ENCODE measurements at regions not wholly inside any gene's neighbourhood (a gene's known extent, or its start where the extent isn't known, plus 50 kb on each side); places are given as distances from the start of the nearest gene placed in this dataset.
"Not testable (repeated sequence)": the region's sequence is repeated elsewhere in the genome, so short reads cannot be mapped to it uniquely, and the experiment has no call there.

- Histone ChIP-seq H3K9me3 (ENCODE audit: control insufficient read depth in 5 of 5, low read length in 5 of 5) (no peaks in the 10 kb centered on the region), H3K36me3 (ENCODE audit: control insufficient read depth in 5 of 5, insufficient read depth in 5 of 5, low read length in 5 of 5) (no peaks in the 10 kb centered on the region), H3K27ac (ENCODE audit: low read depth, low read length) (no peak overlapping the region), H3K4me3 (ENCODE audit: low read depth in 1 of 5, low read length in 5 of 5) (no peak overlapping the region), H3K4me1 (ENCODE audit: control insufficient read depth in 5 of 5, insufficient read depth in 5 of 5, low read length in 5 of 5) (no peaks in the 10 kb centered on the region), H3K27me3 (ENCODE audit: control insufficient read depth in 5 of 5, insufficient read depth in 4 of 5, low read length in 5 of 5) (no peaks in the 10 kb centered on the region), H3K9ac (ENCODE audit: low read length in 5 of 5) (no peak overlapping the region)
Observed at GRCh38 chr3:59364496-59364895, 314.7 kb upstream of the CFAP20DC start.

- not testable (repeated sequence) for H3K4me3 ChIP-seq (ENCODE audit: low read depth in 1 of 5, low read length in 5 of 5); H3K9me3 ChIP-seq (ENCODE audit: control insufficient read depth in 5 of 5, low read length in 5 of 5); H3K27ac ChIP-seq (ENCODE audit: low read depth, low read length); H3K36me3 ChIP-seq (ENCODE audit: control insufficient read depth in 5 of 5, insufficient read depth in 5 of 5, low read length in 5 of 5); H3K27me3 ChIP-seq (ENCODE audit: control insufficient read depth in 5 of 5, insufficient read depth in 4 of 5, low read length in 5 of 5); H3K4me1 ChIP-seq (ENCODE audit: control insufficient read depth in 5 of 5, insufficient read depth in 5 of 5, low read length in 5 of 5); H3K9ac ChIP-seq (ENCODE audit: low read length in 5 of 5)
Observed at GRCh38 chr3:59360312-59360711, 310.5 kb upstream of the CFAP20DC start.

GRCh38 chr3:59341459-59341858 lies 291.6 kb upstream of the CFAP20DC start:
- Histone ChIP-seq H3K36me3 (ENCODE audit: control insufficient read depth in 5 of 5, insufficient read depth in 5 of 5, low read length in 5 of 5) (no peaks in the 10 kb centered on the region), H3K4me3 (ENCODE audit: low read depth in 1 of 5, low read length in 5 of 5) (no peak overlapping the region), H3K27ac (ENCODE audit: low read depth, low read length) (no peak overlapping the region), H3K9me3 (ENCODE audit: control insufficient read depth in 5 of 5, low read length in 5 of 5) (no peaks in the 10 kb centered on the region), H3K4me1 (ENCODE audit: control insufficient read depth in 5 of 5, insufficient read depth in 5 of 5, low read length in 5 of 5) (no peaks in the 10 kb centered on the region), H3K27me3 (ENCODE audit: control insufficient read depth in 5 of 5, insufficient read depth in 4 of 5, low read length in 5 of 5) (no peaks in the 10 kb centered on the region), H3K9ac (ENCODE audit: low read length in 5 of 5) (no peak overlapping the region)

GRCh38 chr3:59339818-59340217 lies 290.0 kb upstream of the CFAP20DC start:
- H3K27me3 ChIP-seq (ENCODE audit: control insufficient read depth in 5 of 5, insufficient read depth in 4 of 5, low read length in 5 of 5) = no peaks in the 10 kb centered on the region
- H3K27ac ChIP-seq (ENCODE audit: low read depth, low read length) = no peak overlapping the region
- peaks cover 0 to 4% (median 0%) of the 10 kb centered on the region in 5 donors for H3K4me1 ChIP-seq (ENCODE audit: control insufficient read depth in 5 of 5, insufficient read depth in 5 of 5, low read length in 5 of 5)
- no peak overlapping the region for H3K9ac ChIP-seq (ENCODE audit: low read length in 5 of 5)
- H3K4me3 ChIP-seq (ENCODE audit: low read depth in 1 of 5, low read length in 5 of 5) = no peak overlapping the region
- H3K36me3 ChIP-seq (ENCODE audit: control insufficient read depth in 5 of 5, insufficient read depth in 5 of 5, low read length in 5 of 5) = no peaks in the 10 kb centered on the region
- no peaks in the 10 kb centered on the region for H3K9me3 ChIP-seq (ENCODE audit: control insufficient read depth in 5 of 5, low read length in 5 of 5)

- H3K9ac ChIP-seq (ENCODE audit: low read length in 5 of 5) = no peak overlapping the region
- no peak overlapping the region for H3K27ac ChIP-seq (ENCODE audit: low read depth, low read length)
- no peaks in the 10 kb centered on the region for H3K27me3 ChIP-seq (ENCODE audit: control insufficient read depth in 5 of 5, insufficient read depth in 4 of 5, low read length in 5 of 5)
- H3K9me3 ChIP-seq (ENCODE audit: control insufficient read depth in 5 of 5, low read length in 5 of 5) = no peaks in the 10 kb centered on the region
- H3K4me3 ChIP-seq (ENCODE audit: low read depth in 1 of 5, low read length in 5 of 5) = no peak overlapping the region
- H3K36me3 ChIP-seq (ENCODE audit: control insufficient read depth in 5 of 5, insufficient read depth in 5 of 5, low read length in 5 of 5) = no peaks in the 10 kb centered on the region
- peaks cover 0 to 9% (median 0%) of the 10 kb centered on the region in 5 donors for H3K4me1 ChIP-seq (ENCODE audit: control insufficient read depth in 5 of 5, insufficient read depth in 5 of 5, low read length in 5 of 5)
Observed at GRCh38 chr3:59338934-59339333, 289.1 kb upstream of the CFAP20DC start.

GRCh38 chr3:59335338-59335737 lies 285.5 kb upstream of the CFAP20DC start:
- H3K4me1 ChIP-seq (ENCODE audit: control insufficient read depth in 5 of 5, insufficient read depth in 5 of 5, low read length in 5 of 5) = peaks cover 0 to 9% (median 0%) of the 10 kb centered on the region in 5 donors
- H3K4me3 ChIP-seq (ENCODE audit: low read depth in 1 of 5, low read length in 5 of 5) = no peak overlapping the region
- no peaks in the 10 kb centered on the region for H3K9me3 ChIP-seq (ENCODE audit: control insufficient read depth in 5 of 5, low read length in 5 of 5)
- no peak overlapping the region for H3K27ac ChIP-seq (ENCODE audit: low read depth, low read length)
- no peaks in the 10 kb centered on the region for H3K36me3 ChIP-seq (ENCODE audit: control insufficient read depth in 5 of 5, insufficient read depth in 5 of 5, low read length in 5 of 5)
- no peaks in the 10 kb centered on the region for H3K27me3 ChIP-seq (ENCODE audit: control insufficient read depth in 5 of 5, insufficient read depth in 4 of 5, low read length in 5 of 5)
- no peak overlapping the region for H3K9ac ChIP-seq (ENCODE audit: low read length in 5 of 5)

GRCh38 chr3:59334585-59334984 lies 284.8 kb upstream of the CFAP20DC start:
- Histone ChIP-seq H3K9ac (ENCODE audit: low read length in 5 of 5) (no peak overlapping the region), H3K27ac (ENCODE audit: low read depth, low read length) (no peak overlapping the region), H3K4me1 (ENCODE audit: control insufficient read depth in 5 of 5, insufficient read depth in 5 of 5, low read length in 5 of 5) (peaks cover 0 to 9% (median 0%) of the 10 kb centered on the region in 5 donors), H3K36me3 (ENCODE audit: control insufficient read depth in 5 of 5, insufficient read depth in 5 of 5, low read length in 5 of 5) (no peaks in the 10 kb centered on the region), H3K9me3 (ENCODE audit: control insufficient read depth in 5 of 5, low read length in 5 of 5) (no peaks in the 10 kb centered on the region), H3K27me3 (ENCODE audit: control insufficient read depth in 5 of 5, insufficient read depth in 4 of 5, low read length in 5 of 5) (no peaks in the 10 kb centered on the region), H3K4me3 (ENCODE audit: low read depth in 1 of 5, low read length in 5 of 5) (no peak overlapping the region)

GRCh38 chr3:59327376-59327808 lies 277.6 kb upstream of the CFAP20DC start:
- H3K4me3 ChIP-seq (ENCODE audit: low read depth in 1 of 5, low read length in 5 of 5) = no peak overlapping the region
- no peaks in the 10 kb centered on the region for H3K4me1 ChIP-seq (ENCODE audit: control insufficient read depth in 5 of 5, insufficient read depth in 5 of 5, low read length in 5 of 5)
- H3K9ac ChIP-seq (ENCODE audit: low read length in 5 of 5) = no peak overlapping the region

GRCh38 chr3:59326246-59327024 lies 276.6 kb upstream of the CFAP20DC start:
- Histone ChIP-seq H3K27ac (ENCODE audit: low read depth, low read length) (no peak overlapping the region), H3K4me3 (ENCODE audit: low read depth in 1 of 5, low read length in 5 of 5) (no peak overlapping the region), H3K4me1 (ENCODE audit: control insufficient read depth in 5 of 5, insufficient read depth in 5 of 5, low read length in 5 of 5) (no peaks in the 10 kb centered on the region), H3K36me3 (ENCODE audit: control insufficient read depth in 5 of 5, insufficient read depth in 5 of 5, low read length in 5 of 5) (no peaks in the 10 kb centered on the region), H3K9me3 (ENCODE audit: control insufficient read depth in 5 of 5, low read length in 5 of 5) (no peaks in the 10 kb centered on the region), H3K27me3 (ENCODE audit: control insufficient read depth in 5 of 5, insufficient read depth in 4 of 5, low read length in 5 of 5) (no peaks in the 10 kb centered on the region), H3K9ac (ENCODE audit: low read length in 5 of 5) (no peak overlapping the region)

More at GRCh38 chr3:59327376-59327808, 277.6 kb upstream of the CFAP20DC start:
- Histone ChIP-seq H3K9me3 (ENCODE audit: control insufficient read depth in 5 of 5, low read length in 5 of 5) (no peaks in the 10 kb centered on the region), H3K36me3 (ENCODE audit: control insufficient read depth in 5 of 5, insufficient read depth in 5 of 5, low read length in 5 of 5) (no peaks in the 10 kb centered on the region), H3K27ac (ENCODE audit: low read depth, low read length) (no peak overlapping the region), H3K27me3 (ENCODE audit: control insufficient read depth in 5 of 5, insufficient read depth in 4 of 5, low read length in 5 of 5) (no peaks in the 10 kb centered on the region)

- H3K36me3 ChIP-seq (ENCODE audit: control insufficient read depth in 5 of 5, insufficient read depth in 5 of 5, low read length in 5 of 5) = no peaks in the 10 kb centered on the region
- no peaks in the 10 kb centered on the region for H3K9me3 ChIP-seq (ENCODE audit: control insufficient read depth in 5 of 5, low read length in 5 of 5)
- peaks cover 0 to 13% (median 0%) of the 10 kb centered on the region in 5 donors for H3K4me1 ChIP-seq (ENCODE audit: control insufficient read depth in 5 of 5, insufficient read depth in 5 of 5, low read length in 5 of 5)
- H3K4me3 ChIP-seq (ENCODE audit: low read depth in 1 of 5, low read length in 5 of 5) = no peak overlapping the region
- no peak overlapping the region for H3K9ac ChIP-seq (ENCODE audit: low read length in 5 of 5)
- H3K27me3 ChIP-seq (ENCODE audit: control insufficient read depth in 5 of 5, insufficient read depth in 4 of 5, low read length in 5 of 5) = no peaks in the 10 kb centered on the region
- no peak overlapping the region for H3K27ac ChIP-seq (ENCODE audit: low read depth, low read length)
Observed at GRCh38 chr3:59321881-59322540, 272.2 kb upstream of the CFAP20DC start.
